NCI-H1930 (cell line): ENCODE measurements at regions not wholly inside any gene's neighbourhood (a gene's known extent, or its start where the extent isn't known, plus 50 kb on each side); places are given as distances from the start of the nearest gene placed in this dataset.
"Not testable (repeated sequence)": the region's sequence is repeated elsewhere in the genome, so short reads cannot be mapped to it uniquely, and the experiment has no call there.

ENCODE experiments used
- DNase-seq, 2 experiments: peaks; one replicate each; lab custom pipeline; 2025; lab: John Stamatoyannopoulos, UW

DNA sequence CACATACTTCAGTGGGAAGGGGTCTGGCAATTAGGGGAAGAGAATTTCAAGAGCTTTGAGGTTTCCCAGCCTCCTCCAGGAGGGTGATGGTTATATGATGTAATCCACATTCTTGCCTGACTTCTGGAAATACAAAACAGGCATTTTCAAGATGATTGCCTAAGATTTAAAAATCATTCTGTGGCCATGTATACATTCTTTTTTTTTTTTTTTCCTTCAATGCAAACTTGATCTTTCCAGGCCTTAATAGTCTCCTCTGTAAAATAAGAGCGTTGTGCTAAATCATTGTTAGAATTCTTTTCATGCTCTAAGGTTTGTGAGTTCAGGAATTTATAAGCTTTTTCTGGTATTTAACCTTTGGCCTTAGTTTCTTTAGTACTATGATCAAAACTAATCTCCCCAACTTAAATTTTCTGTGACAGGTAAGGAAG is 192.3 kb upstream of the HMCN1 start:
- no peak for DNase-seq

DNA sequence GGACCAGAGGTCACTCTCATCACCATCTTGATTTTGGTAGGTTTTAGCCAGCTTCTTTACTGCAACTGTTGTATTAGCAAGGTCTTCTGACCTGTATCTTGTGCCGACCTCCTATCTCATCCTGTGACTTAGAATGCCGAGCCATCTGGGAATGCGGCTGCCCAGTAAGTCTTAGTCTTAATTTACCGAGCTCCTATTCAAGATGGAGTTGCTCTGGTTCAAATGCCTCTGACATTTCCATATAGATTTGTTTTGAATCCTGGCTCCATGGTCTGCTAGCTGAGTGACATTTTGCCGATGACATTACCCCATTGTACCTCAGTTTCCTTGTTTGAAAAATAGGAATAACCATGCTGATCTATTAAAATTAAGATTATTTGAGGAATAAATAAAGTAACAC is 193.9 kb upstream of the HMCN1 start:
- DNase-seq: no peak

- DNase-seq: no peak
Observed at GRCh38 chr1:185539277-185539943, 194.8 kb upstream of the HMCN1 start.

GRCh38 chr1:185538309-185538898 is 195.8 kb upstream of the HMCN1 start:
- DNase-seq: not testable (repeated sequence)

- DNase-seq: no peak
Observed at GRCh38 chr1:185537596-185537995, 196.6 kb upstream of the HMCN1 start.

GRCh38 chr1:185536165-185536920 is 197.8 kb upstream of the HMCN1 start:
- DNase-seq: no peak

DNA sequence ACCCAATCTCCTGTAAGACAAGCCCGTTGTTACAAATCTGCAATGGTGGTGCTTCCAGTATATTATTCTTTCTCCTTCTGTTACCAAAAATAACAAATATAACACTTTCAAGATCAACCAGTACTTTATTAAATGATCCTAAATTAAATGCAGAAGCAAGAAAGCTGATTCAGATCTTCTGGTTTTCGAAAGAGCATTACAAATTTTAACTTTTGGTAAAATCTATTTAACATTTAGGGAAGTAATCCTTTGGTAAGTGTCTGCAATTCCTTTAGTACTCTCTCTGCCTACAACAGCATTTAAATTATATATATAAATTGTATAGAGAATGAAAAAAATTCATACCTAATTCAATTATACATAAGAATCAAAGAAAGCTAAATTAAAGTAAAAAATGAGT is 198.6 kb upstream of the HMCN1 start:
- no peak for DNase-seq

DNA sequence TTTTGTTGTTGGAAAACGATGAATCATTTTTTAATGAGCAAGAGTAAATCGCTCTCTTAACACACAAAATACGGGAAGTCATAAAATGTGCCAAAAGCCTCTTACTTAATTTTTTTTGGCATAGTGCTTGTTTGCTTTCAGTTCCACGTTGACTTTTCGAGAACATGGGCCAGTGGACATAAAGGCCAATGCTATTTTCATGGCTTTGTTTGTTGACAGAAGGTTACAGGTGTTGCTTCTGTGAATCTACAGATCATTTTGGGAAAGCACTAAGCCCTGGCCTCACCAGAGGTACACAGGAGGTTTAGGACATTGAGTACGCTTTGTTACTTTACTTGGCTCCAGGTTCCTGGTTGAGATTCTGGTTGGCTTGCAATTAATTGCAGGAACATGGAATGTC is 199.4 kb upstream of the HMCN1 start:
- DNase-seq: no peak

DNA sequence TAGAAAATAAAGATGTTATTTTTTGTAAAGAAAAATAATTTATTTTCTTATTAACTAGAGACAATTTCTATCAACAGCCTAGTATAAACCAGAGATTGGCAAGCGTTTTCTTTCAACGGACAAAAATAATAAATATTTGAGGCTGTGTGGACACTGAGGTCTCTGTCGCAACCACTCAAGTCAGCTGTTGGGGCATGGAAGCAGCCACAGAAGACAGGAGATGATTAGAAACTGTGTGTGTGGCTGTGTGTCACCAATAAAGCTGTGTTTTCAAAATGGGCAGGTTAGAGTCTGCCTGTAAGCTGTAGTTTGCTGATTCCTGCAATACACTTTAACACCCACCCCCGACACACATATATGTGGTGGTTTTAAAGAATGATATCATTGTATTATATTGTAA is 200.6 kb upstream of the HMCN1 start:
- no peak for DNase-seq

DNA sequence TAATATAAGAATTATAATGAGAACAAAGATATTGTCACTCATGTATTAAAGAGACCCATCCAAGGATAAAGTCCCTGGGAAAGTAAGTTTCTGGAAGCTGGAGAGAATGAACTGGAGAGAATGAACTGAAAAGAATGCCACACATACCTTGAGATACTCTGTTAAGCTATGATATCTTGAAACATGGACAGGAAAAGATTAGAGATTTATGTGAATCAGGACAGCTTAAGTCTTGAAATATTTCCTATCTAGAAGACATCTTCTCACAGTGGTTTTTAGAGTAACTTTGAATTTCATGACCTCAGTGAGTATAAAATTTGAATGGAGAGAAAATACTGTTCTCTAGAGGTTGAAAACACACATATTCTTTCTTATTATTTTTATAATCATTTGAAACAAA is 201.3 kb upstream of the HMCN1 start:
- DNase-seq: no peak

GRCh38 chr1:185531838-185532237 is 202.4 kb upstream of the HMCN1 start:
- no peak for DNase-seq

DNA sequence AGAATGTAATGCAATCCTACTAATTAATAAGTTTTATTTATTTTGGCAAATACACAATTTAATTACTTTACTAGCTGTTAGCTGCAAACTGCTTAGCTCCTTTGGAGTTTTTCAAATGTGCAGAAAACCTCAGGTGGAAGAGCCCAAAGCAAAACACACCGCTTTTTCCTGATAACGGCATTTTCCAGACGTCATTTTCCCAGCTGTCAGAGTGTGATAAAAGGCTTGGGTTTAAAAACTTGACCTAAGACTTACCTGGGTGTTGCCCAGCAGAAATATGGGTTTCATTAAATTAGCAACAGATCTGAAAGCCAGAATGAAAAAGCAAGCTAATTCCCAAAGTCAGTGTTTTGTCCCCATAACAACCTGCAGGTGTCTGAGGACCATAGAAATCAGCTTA is 204.0 kb upstream of the HMCN1 start:
- DNase-seq: no peak

DNA sequence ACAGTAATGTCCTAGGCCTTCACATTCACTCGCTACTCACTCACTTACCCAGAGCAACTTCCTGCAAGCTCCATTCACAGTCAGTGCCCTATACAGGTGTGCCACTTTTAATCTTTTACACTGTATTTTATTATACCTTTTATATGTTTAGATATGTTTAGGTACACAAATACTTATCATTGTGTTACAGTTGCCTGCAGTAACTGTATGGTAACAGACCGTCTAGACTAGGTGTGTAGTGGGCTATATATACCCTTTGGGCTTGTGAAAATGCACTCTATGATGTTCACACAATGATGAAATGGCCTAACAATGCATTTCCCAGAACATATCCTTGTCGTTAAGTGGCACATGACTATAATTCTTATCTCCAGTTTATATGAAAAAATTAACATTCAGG is 204.5 kb upstream of the HMCN1 start:
- no peak for DNase-seq

- no peak for DNase-seq
Observed at GRCh38 chr1:185528084-185528676, 206.0 kb upstream of the HMCN1 start.

DNA sequence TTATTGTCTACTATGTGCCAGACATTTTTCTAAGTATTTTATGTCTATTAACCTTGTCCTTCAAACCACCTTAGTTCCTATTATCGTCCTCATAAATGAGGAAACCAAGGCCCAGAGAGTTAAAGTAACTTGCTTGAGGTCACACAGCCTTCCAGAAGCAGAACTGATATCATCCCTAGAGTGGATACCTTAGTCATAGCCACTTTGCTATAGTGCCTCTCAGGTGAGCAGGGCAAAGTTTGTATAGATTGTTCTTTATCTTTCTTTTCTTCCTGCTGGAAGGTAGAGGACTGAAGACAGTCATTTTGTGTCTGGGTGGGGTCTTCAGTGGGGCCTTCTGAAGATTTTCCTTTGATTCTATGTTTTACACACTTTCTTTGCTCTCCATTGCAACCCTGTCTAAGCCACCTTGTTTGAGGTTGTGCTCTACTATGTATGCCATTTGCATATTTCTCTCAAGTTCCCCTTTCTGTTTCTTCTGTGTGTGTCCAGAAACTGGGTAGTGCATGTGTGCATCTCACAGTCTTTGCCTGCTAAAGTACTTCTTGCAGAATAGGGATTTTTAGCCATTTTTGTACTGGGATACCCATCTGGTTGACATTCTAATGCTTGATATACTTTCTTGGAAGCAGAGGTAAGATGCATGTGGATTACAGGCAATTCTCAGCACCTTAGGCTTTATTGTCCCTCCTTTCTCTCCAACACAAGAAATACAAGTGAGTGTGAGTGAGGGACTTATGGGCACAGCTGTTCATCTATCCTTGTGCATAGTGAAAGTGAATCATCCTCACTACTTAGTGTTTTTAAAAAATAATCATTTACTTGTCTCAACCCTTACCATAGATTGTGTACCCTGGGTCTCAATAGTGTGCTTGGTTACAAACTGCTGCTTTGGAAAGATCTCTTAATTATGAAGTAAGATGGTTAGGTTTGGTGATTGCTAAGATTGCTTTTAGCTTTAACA is 207.6 kb upstream of the HMCN1 start:
- DNase-seq: no peak

- no peak for DNase-seq
Observed at GRCh38 chr1:185520188-185520920, 203.3 kb upstream of the IVNS1ABP start.

DNA sequence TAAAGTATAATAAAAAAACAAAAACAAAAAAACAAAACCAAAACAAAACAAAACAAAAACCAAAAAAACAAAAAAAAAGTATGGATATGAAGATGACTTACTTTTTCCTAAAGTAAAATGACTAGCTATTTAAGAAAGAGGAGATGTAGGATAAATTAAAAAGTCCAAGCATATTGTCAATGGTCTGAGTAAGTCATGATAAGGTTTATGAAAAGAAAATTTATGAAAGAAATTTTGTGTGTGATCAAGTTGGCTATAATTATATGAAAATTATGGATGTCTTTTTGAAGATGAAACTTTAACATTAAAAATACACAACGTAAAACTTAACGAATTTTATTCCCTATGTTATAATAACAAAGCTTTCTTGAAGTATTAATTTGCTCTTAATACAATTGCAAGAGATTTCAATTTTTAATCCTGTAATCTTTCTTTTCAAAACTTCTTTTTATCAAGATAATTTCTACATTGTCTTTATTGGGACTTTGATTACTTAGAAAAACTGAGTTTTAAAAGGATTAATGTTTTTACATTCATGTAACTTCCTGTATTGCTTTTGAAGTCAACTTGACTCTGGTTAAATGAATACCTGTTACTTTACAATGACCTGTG is 200.9 kb upstream of the IVNS1ABP start:
- no peak for DNase-seq

GRCh38 chr1:185517301-185517700 is 200.3 kb upstream of the IVNS1ABP start:
- DNase-seq: not testable (repeated sequence)

DNA sequence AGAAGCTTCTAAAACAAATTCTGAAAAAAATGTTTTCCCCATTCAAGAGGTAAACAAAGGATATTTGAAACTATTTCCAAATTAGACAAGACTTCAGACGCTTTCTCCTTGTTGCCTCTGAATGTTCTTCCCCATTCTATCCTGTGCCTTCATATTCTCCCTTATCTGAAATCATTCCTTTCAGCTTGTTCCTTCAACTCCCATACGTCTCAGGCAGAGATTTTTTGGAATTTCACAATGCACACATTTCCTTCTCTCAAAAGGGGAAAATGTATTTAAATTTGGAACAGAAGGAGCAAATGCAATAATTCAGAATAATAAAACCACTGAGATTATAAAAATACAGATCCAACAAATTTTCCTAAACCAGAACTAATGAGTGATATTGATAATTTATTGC is 198.7 kb upstream of the IVNS1ABP start:
- no peak for DNase-seq

DNA sequence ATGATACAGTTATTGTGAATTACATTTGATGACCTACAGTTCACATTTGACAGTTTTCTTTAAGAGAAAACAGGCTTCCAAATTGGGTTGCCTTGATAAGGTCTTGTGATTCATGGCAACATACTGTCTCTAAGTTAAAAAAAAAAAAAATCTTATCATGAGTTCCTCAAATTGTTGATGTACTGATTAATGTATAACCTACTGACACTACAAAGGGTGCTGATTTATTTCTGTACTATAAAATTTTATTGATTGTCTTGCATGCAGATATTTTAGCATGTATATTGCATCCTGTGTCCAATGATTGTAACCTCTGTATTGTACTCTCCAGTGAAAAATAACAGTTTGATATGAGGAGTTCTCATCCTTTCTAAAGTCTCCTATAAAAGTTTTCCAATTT is 197.3 kb upstream of the IVNS1ABP start:
- no peak for DNase-seq

- no peak for DNase-seq
Observed at GRCh38 chr1:185512442-185512841, 195.4 kb upstream of the IVNS1ABP start.
